Activated CD8-positive, alpha-beta memory T cell treated with anti-CD3 and anti-CD28 coated beads for 36 hours (primary cell): ENCODE measurements at regions not wholly inside any gene's neighbourhood (a gene's known extent, or its start where the extent isn't known, plus 50 kb on each side); places are given as distances from the start of the nearest gene placed in this dataset.

Experiments used
- CTCF ChIA-PET: fragments of 350-600 bp; sonication (Branson Sonifier 250); formaldehyde crosslinking; loops from one replicate; lab custom pipeline; 2021; ENCODE audit warnings: antibody characterized with exemption; lab: Charles Lee
- POLR2A ChIA-PET: fragments of 350-600 bp; sonication (Branson Sonifier 250); formaldehyde crosslinking; loops from one replicate; lab custom pipeline; 2021; ENCODE audit warnings: antibody characterized with exemption; lab: Charles Lee

DNA sequence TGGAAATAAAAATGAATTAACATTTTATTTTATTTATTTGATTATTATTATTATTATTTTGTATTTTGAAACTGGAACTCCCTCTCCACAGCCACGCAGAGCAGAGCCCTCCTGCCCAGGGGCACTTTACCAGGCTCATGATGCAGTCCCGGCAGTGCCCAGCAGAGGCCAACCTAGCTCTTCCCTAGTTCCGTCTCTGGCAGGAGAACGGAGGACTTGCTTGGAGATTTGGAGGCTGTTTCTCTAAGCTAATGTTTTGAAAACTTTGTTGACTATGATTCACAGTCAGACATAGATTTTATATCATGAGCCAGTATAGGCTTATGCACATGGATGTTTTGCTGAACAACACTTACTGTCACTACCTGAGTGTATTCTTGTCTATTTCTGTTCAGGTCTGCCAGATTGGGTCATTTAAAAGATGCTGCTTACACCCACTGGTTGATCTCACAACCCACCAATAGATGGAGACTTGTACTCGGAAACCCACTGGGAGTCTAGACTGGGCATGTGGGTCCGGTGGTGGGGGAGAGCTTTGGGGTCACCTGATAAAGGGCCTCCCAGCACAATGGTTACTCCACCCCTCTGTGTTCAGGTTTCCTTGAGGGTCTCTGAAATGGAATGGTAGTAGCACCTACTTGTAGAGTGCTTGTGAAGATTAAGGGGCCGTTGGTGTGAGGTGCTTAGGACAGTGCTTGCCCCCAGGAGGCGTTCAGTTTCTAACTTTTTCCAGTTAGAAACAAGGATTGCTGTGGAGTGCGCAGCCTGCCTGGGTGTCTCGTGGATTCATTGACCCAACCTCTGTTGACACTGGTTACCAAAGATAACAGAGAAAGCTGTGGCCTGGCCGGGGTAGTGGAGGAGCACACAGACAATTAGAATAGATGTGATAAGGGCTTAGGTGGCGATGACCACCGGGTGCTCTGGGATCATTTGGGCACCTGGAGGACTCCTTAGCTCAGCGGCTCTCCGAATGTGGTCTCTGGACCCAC is 177.3 kb downstream of the HAUS1 start:
- POLR2A ChIA-PET: no interaction called here
- CTCF ChIA-PET: interaction anchor here (0.7 to 3.9 kb wide), 9 partner anchors 16 to 376 kb away, joined by 3 to 21 read pairs (median 4); partner anchors contain the start of gene LOXHD1

- POLR2A ChIA-PET: no interaction called here
Measured at GRCh38 chr18:46282177-46282570, 178.0 kb downstream of the HAUS1 start.

DNA sequence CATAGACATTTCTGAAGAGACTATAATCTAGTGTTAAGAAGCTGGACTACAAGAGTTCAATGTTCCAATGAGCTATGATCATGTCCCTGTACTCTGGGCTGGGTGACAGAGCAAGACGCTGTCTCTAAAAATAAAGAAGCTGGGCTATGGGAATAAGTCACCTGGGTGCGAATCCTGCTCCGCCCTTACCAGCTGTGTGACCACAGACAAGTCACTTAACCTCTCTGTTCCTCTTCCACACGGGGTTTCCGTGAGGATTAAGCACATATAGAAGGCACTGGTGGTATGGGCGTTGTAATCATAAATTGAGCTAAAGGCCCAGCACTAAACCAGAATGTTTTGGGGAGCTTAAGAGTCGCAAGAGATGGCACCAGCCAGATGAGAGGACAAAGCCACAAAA is 178.5 kb downstream of the HAUS1 start:
- ChIA-PET CTCF (interaction anchor here (3.6 to 3.9 kb wide), 2 partner anchors 109 to 375 kb away, joined by 21 read pairs; partner anchors contain the start of gene LOXHD1), POLR2A (no interaction called here)

More at GRCh38 chr18:46282177-46282570, 178.0 kb downstream of the HAUS1 start:
- CTCF ChIA-PET: interaction anchor here (1.1 to 3.9 kb wide), 5 partner anchors 31 to 376 kb away, joined by 4 to 21 read pairs (median 6); partner anchors contain the start of gene LOXHD1

- CTCF ChIA-PET: interaction anchor here (3.9 kb wide), 1 partner anchor 110 kb away, joined by 21 read pairs; a partner anchor contains a TSS
- POLR2A ChIA-PET: no interaction called here
Measured at GRCh38 chr18:46283268-46283667, 179.1 kb downstream of the HAUS1 start.

DNA sequence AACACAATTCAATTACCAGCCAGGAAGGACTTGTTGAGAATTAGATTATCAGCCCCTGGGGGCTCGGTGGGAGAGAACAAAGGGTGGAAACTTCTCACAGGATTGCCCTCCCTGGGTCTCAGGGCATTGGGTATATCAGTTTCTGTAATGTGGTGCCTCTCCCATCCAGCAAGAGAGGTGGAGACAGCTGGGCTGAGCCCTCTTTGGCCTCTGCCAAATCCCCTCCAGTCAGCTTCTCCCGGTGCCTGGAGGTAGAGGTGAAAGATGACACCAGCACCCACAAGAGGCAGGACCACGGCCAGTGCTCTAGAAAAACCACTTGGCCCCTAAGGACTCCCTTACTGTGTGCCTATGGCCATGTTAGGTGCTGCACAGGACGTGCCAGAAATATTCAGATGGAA is 179.7 kb downstream of the HAUS1 start:
- ChIA-PET POLR2A (no interaction called here), CTCF (no interaction called here)

- POLR2A ChIA-PET: no interaction called here
- CTCF ChIA-PET: interaction anchor here (0.6 kb wide), 1 partner anchor 168 kb away, joined by 3 read pairs; no protein-coding TSS in a partner anchor
Measured at GRCh38 chr18:46289463-46289862, 185.3 kb downstream of the HAUS1 start.

GRCh38 chr18:46289931-46290330 is 185.7 kb downstream of the HAUS1 start:
- ChIA-PET CTCF (interaction anchor here (0.6 kb wide), 1 partner anchor 167 kb away, joined by 3 read pairs; no protein-coding TSS in a partner anchor), POLR2A (no interaction called here)

DNA sequence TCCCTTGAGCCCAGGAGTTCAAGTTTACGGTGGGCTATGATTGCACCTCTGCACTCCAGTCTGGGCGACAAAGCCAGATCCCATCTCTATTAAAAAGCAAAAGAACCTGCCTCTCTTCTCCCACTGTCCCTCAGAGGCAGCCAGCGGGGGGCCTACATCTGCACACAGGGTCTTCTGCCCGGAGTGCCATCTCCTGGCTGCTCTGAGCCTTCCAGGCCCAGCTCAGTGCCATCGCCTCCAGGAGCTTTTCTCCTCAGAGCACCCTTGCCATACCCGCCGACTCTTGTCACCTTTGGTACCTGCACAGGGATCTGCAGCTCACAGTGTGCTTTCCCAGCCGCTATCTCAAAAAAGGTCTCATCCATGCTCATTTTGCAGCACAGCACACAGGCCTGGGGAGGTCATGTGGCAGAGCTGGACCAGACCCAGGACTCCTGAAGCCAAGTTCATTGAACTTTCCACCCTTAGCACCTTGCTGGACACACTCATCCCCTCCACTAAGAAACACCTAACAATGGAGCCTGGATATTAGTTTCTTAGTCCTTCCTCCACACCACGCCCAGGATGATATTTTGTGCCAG is 186.3 kb downstream of the HAUS1 start:
- CTCF ChIA-PET: no interaction called here
- POLR2A ChIA-PET: no interaction called here

DNA sequence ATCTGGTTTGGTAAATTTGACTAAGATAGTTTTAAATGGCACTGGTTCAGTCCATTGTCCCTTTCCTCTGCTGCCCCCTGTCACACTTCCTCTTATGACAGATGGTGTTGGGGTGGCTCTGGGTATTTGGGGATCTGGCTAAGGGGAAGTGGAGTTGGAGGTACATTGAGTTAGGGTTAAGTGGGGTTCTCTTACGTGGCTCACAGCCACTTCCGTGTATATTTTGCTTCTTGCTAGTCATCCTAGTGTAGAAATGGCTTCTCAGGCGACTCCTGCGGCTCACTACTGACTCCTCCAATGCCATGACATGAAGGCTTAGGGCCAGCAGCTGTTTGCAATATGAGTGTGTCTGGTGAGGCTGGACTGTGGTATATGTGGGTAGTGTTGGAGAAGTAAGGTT is 187.0 kb downstream of the HAUS1 start:
- CTCF ChIA-PET: no interaction called here
- POLR2A ChIA-PET: no interaction called here

GRCh38 chr18:46293742-46294181 is 189.6 kb downstream of the HAUS1 start:
- ChIA-PET POLR2A (no interaction called here), CTCF (interaction anchor here (0.6 kb wide), 1 partner anchor 729 kb away, joined by 3 read pairs; no protein-coding TSS in a partner anchor)

DNA sequence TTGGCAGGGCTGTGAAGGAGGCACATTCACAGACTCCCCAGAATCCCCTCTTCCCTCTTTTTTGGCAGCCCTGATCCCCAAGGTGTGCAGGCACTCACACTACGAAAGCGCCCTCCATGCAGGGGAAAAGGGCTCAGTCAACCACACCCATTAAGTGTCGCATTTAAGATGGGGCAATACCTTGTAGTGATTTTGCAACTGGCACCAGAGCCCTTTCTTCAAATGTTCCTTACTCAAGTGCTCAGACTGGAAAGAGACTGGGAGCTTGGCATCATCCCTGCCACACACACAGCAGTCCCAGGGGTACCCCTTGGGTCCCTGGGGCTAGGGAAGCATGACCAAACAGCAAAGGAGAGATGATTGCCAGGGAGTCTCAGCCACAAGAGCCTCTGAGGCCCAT is 190.1 kb downstream of the HAUS1 start:
- POLR2A ChIA-PET: no interaction called here
- CTCF ChIA-PET: no interaction called here

- ChIA-PET CTCF (no interaction called here), POLR2A (no interaction called here)
Measured at GRCh38 chr18:46294751-46295150, 190.6 kb downstream of the HAUS1 start.

DNA sequence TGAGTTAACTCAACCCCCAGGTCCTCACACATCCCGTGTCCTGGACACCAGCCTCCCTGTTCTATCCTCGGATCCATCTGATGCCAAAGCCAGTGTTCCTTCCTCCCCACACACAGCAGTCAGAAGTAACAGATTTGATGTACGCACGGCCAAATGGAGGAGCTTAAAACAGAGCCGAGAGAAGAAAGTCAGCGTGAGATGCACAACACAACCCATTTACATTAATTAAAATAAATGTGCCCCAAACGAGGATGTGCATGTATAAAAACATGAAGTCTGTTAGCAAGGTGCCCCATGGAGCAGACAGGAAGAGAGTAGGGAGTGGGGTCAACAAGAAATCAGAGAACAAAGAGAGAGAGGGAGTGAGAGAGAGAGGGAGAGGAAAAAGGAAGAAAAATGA is 191.2 kb downstream of the HAUS1 start:
- ChIA-PET POLR2A (no interaction called here), CTCF (no interaction called here)

GRCh38 chr18:46296656-46297055 is 192.5 kb downstream of the HAUS1 start:
- CTCF ChIA-PET: no interaction called here
- POLR2A ChIA-PET: no interaction called here

- ChIA-PET POLR2A (no interaction called here), CTCF (interaction anchor here (1.0 kb wide), 1 partner anchor 16 kb away, joined by 4 read pairs; no protein-coding TSS in a partner anchor)
Measured at GRCh38 chr18:46297124-46297523, 192.9 kb downstream of the HAUS1 start.

DNA sequence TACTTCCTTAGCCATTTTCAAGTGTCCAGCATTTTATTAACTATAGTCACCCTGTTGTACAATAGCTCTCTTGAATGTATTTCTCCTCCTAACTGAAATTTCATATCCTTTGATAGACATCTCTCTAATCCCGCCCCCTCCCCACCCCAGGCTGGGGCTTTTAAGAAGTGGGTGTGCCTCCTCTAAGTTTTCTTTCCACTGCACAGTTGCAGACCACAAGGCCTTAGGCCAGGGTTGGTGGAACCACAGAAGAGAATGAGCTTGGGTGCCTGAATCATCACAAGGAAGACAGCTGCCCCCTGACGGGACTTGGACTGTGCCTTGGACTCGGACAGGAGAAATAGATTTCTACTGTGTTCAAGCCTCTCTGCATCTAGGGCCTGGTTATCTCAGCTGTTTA is 193.4 kb downstream of the HAUS1 start:
- POLR2A ChIA-PET: no interaction called here
- CTCF ChIA-PET: interaction anchor here (1.0 kb wide), 1 partner anchor 17 kb away, joined by 4 read pairs; no protein-coding TSS in a partner anchor

GRCh38 chr18:46298511-46298910 is 194.3 kb downstream of the HAUS1 start:
- ChIA-PET POLR2A (no interaction called here), CTCF (interaction anchor here (0.7 kb wide), 1 partner anchor 360 kb away, joined by 3 read pairs; no protein-coding TSS in a partner anchor)

DNA sequence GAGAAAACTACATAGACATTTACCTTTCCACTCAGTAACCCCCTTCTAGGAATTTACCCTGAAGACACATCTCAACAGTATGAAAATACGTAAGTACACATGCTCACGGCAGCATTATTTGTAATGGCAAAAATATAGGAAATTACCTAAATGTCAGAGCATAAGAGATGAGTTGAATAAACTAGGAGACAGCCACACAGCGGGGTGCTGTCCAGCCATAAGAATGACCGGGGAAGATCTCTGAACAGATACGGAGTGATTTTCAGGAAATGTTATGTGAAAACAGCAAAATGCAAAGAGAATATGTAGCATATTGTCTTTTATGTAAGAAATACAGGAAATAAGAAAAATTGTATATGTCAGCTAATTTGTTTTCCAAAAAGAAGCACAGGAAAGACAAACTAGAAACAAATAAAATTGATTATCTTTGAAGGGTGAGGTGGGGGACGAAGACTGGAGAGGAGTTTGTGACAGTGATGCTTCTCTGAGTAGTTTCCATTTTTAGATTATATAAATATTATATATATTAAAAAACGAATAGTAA is 195.4 kb downstream of the HAUS1 start:
- ChIA-PET POLR2A (interaction anchor here (0.5 kb wide), 1 partner anchor 49 kb away, joined by 3 read pairs; no protein-coding TSS in a partner anchor), CTCF (no interaction called here)

GRCh38 chr18:46301081-46301480 is 196.9 kb downstream of the HAUS1 start:
- CTCF ChIA-PET: no interaction called here
- POLR2A ChIA-PET: no interaction called here
